Neutrophil (primary cell): ENCODE measurements at regions not wholly inside any gene's neighbourhood (a gene's known extent, or its start where the extent isn't known, plus 50 kb on each side); places are given as distances from the start of the nearest gene placed in this dataset.

Experiments
- H3K27ac ChIP-seq: fragments of 200-600 bp; sonication (generic); 2 replicates; pipeline ENCODE4 v1.5.1; 2016; ENCODE audit warnings: mild to moderate bottlenecking, moderate library complexity
- H3K27me3 ChIP-seq: fragments of 200-600 bp; sonication (generic); 2 replicates; pipeline ENCODE4 v1.6.0; 2016; ENCODE audit warnings: mild to moderate bottlenecking
- H3K36me3 ChIP-seq: fragments of 200-600 bp; sonication (generic); 2 replicates; pipeline ENCODE4 v1.5.1; 2017
- H3K4me1 ChIP-seq, 2 experiments: fragments of 200-600 bp in 1 of 2; sonication (generic) in 1 of 2; 1 replicate in 1 of 2; 2 replicates in 1 of 2; pipeline versions ENCODE4 v1.5.1 to v1.6.1; 2013 to 2016; ENCODE audit warnings: low read depth in 1 of 2, low read length in 1 of 2, mild to moderate bottlenecking in 1 of 2, moderate library complexity in 1 of 2; ENCODE audit not compliant: control insufficient read depth in 1 of 2, insufficient read depth in 1 of 2
- H3K4me3 ChIP-seq, 2 experiments: fragments of 200-600 bp in 1 of 2; sonication (generic) in 1 of 2; 1 replicate in 1 of 2; 2 replicates in 1 of 2; pipeline ENCODE4 v1.5.1; 2013 to 2016; ENCODE audit warnings: low read depth in 1 of 2, low read length in 1 of 2, mild to moderate bottlenecking in 1 of 2, moderate library complexity in 1 of 2
- H3K9me3 ChIP-seq: fragments of 200-600 bp; sonication (generic); 2 replicates; pipeline ENCODE4 v1.5.1; 2016
- TF ChIP-seq, protein P1 (sequence below): fragments of 200-600 bp; sonication (generic); IDR thresholded peaks from 2 replicates; pipeline ENCODE4 v1.5.1; 2016; ENCODE audit warnings: antibody characterized with exemption

DNA sequence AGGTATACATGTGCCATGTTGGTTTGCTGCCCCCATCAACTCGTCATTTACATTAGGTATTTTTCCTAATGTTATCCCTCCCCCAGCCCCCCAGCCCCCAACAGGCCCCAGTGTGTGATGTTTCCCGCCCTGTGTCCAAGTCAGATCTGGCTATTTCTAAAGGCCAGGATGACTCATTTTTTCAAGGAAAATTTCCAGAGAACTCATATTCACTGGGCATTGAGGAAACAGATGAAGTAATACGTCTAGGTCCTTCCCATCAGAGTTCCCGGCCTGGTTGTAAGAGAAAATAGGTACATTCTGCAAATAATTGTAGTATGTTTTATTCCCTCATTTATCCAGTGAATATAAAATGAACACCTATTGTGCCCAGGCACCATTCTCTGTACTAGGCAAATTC, 345.2 kb downstream of the BCL11B start:
- no peaks in the 10 kb centered on the region for H3K36me3 ChIP-seq
- H3K4me3 ChIP-seq: no peak overlapping the region
- no peak overlapping the region for H3K27ac ChIP-seq
- no peaks in the 10 kb centered on the region for H3K9me3 ChIP-seq
- no peaks in the 10 kb centered on the region for H3K27me3 ChIP-seq
- TF ChIP-seq, protein P1, sequence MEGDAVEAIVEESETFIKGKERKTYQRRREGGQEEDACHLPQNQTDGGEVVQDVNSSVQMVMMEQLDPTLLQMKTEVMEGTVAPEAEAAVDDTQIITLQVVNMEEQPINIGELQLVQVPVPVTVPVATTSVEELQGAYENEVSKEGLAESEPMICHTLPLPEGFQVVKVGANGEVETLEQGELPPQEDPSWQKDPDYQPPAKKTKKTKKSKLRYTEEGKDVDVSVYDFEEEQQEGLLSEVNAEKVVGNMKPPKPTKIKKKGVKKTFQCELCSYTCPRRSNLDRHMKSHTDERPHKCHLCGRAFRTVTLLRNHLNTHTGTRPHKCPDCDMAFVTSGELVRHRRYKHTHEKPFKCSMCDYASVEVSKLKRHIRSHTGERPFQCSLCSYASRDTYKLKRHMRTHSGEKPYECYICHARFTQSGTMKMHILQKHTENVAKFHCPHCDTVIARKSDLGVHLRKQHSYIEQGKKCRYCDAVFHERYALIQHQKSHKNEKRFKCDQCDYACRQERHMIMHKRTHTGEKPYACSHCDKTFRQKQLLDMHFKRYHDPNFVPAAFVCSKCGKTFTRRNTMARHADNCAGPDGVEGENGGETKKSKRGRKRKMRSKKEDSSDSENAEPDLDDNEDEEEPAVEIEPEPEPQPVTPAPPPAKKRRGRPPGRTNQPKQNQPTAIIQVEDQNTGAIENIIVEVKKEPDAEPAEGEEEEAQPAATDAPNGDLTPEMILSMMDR: no peak
- no peaks in the 10 kb centered on the region for H3K4me1 ChIP-seq

DNA sequence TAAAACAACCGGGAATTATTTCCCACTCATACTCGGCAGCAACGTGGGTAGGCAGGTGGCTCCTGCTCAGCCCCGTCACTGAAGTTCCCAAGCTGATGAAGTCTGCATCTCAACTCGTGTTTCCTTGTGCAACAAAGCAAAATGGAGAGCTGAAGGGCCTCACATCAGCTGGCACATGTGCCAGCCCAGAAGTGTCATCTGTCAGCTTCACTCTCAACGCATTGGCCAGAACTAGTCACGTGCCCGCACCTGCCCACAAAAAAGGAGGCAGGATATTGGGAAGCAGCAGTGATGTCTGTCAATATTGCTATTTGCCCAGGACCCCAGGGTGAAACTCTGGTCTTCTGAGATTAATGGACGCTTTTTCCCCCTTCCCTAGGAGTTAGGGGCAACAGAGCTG, 344.0 kb downstream of the BCL11B start:
- Histone ChIP-seq H3K4me3 (no peak overlapping the region), H3K36me3 (no peaks in the 10 kb centered on the region), H3K27me3 (no peaks in the 10 kb centered on the region), H3K4me1 (no peaks in the 10 kb centered on the region), H3K27ac (no peak overlapping the region), H3K9me3 (no peaks in the 10 kb centered on the region)
- TF ChIP-seq, protein P1: no peak

DNA sequence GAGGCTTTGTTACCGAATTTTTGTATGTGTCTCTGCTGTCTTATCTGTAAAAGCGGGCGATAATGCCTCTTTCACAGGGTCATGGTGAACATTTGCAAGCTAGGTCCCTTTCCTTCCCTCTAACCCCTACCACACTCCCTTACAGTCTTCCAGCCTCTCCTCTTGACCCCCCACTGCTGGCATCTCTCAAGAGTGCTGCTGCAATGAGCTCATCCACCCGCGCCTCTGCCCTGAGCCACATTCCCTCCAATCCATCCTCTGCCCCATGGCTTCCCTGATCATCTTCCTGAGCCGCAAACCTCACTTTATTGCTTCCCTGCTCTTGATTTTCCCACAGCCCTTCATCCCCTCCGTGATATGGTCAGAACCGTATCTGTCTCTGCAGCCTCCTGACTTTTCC, 343.6 kb downstream of the BCL11B start:
- H3K27me3 ChIP-seq: no peaks in the 10 kb centered on the region
- no peaks in the 10 kb centered on the region for H3K9me3 ChIP-seq
- no peaks in the 10 kb centered on the region for H3K4me1 ChIP-seq
- TF ChIP-seq, protein P1: no peak
- H3K36me3 ChIP-seq: no peaks in the 10 kb centered on the region
- no peak overlapping the region for H3K4me3 ChIP-seq
- no peak overlapping the region for H3K27ac ChIP-seq

DNA sequence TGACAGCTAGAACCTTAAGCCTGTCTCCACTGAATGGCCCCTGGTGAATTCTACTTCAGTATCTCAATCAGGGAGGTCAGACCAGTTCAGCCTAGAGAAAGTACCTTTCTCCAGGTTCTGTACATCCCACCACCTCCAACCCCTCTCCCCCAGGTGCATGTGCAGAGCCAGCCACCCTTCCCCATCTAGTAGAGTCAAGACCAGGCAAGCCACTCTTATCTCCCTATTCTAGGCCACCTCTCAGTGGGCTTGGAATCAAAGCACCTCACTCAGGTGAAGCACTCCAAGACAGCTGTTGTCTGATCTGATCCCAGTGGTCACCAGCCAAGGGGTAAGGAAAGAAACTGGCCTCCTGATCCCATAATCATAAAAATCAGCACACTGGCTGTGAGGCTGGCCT, 340.9 kb downstream of the BCL11B start:
- no peaks in the 10 kb centered on the region for H3K9me3 ChIP-seq
- no peak overlapping the region for H3K27ac ChIP-seq
- H3K4me3 ChIP-seq: no peak overlapping the region
- H3K27me3 ChIP-seq: no peaks in the 10 kb centered on the region
- H3K4me1 ChIP-seq: no peaks in the 10 kb centered on the region
- no peaks in the 10 kb centered on the region for H3K36me3 ChIP-seq
- TF ChIP-seq, protein P1: no peak

DNA sequence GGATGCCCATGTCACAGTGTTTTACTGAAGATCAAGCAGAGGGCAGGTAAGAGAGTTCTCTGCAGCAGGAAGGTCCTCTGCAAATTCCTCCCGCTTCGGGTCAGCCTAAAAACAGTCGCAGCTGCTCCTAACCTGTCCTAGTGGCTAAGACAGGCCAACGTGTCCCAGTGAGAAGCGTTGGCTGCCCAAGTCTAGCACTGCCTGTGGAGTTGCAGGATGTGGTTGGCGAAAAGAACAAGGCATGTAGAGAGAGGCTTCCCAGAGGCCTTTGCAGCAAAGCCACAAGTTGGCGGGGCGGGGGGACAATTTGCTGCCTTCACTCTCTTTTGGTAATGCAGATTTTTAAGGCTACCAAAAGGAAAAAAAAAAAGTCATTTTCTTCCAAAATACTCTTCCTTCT, 340.1 kb downstream of the BCL11B start:
- Histone ChIP-seq H3K4me1 (no peaks in the 10 kb centered on the region), H3K27ac (no peak overlapping the region), H3K9me3 (no peaks in the 10 kb centered on the region), H3K36me3 (no peaks in the 10 kb centered on the region), H3K4me3 (no peak overlapping the region), H3K27me3 (no peaks in the 10 kb centered on the region)
- TF ChIP-seq, protein P1: no peak
